GM18868 (cell line): ENCODE measurements at regions not wholly inside any gene's neighbourhood (a gene's known extent, or its start where the extent isn't known, plus 50 kb on each side); places are given as distances from the start of the nearest gene placed in this dataset.
"Not testable (repeated sequence)": the region's sequence is repeated elsewhere in the genome, so short reads cannot be mapped to it uniquely, and the experiment has no call there.

Experiments used
- ATAC-seq: cut with Tn5 transposase; IDR thresholded peaks from one replicate; pipeline ENCODE4 v1.9.1; 2021; ENCODE audit warnings: mild to moderate bottlenecking, moderate library complexity; ENCODE audit not compliant: unreplicated experiment

DNA sequence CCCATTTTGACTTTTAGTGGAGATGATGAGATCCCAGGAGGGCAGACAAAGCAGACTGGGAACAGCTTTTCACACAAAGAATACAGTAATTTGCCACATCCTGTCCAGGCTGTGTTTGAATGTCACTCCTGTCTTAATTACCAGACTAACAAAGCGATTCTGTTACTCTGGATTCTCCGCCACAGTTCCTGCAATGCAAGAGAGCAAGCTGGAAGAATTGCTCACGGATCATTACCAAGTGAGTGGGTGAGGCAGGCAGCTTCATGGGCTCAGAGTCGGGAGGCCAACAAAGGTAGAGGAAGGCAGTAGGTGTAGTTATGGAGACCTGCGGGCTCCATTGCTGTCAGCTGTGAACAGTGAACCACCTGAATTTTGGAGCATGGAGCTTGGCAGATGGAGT lies 250.5 kb upstream of the ATP5MC3 start:
- ATAC-seq: no peak

DNA sequence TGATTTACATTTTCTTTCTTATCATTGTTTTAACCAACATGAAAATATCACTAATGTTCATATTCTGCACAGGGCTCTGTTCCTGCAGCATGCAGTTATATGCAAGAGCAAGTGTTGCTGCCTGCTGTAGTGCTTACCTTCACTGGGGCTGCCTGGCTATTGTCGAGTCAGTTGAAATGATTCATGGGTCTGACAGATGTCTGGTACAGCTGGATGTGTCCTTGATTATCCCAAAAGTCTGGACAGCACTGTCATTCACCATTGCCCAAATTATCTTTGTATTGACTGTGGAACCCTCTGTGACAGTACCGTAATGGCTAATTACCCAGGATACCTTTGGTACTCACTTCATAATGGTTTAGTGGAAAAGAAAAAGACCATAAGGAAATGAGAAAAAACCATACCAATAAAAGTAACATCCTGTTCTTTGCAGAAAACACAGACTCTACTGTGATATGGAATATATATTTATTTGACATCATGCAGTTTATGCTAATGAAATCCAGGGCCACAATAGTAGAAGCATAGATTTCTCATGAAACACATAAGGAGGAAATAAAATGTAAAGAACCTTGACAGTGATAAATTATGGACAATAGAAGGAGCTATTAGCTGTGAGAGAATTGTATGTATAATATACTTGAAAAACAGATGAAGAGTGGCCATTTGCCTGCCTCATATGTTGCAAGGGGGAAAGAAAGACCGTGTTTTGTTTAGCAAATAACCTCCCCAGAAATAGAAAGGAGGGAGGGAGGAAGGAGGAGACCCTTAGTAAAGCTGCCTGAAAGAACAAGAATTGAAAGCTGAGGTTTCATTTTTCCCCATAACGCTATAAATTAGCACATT lies 249.8 kb upstream of the ATP5MC3 start:
- no peak for ATAC-seq

DNA sequence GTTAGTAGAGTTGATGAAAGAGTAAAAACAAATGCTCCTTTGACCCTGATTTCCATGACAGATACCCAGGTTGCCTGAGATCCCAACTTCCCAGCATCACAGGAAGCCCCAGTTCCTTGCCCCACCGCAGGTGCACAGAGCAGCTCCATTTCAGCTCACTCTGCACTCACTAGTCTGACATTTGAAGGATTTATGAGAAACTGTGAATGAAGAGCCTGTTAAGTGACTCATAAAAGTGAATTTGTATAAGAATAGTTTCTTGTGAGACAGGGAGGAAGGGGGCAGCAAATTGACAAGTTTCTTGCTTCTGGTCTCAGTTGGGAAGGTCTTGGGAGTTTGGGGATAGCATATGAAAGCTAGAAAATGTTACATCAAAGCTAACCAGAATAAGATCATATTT lies 248.7 kb upstream of the ATP5MC3 start:
- no peak for ATAC-seq

DNA sequence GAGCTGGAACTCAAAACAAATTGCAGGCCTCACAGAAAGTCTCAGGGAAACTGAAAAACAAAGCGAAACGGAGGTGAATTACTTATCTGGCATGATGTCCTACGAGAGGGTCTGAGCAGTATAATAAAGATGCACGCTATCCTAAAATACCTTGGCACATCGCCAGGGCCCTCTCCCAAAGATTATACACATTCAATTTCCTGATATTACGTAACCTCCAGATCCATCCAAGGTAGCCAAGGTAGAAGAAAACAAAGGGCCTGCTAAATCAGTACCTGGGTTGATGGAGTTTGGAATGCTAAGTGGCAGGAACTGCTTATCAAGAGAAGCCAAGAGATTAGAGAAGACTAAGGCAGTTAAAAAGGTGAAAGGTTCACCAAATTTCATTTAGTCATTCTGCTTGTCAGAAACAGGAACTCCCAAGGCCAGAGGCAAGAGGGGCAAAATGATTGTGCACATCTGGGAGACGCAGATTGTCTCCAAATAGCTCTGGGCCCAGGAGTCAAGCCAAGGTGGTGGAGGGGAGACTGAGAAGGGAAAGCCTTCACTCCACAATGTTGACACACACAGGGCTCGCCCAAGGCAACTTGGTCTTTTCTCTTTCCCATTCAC lies 236.8 kb upstream of the ATP5MC3 start:
- ATAC-seq: no peak

DNA sequence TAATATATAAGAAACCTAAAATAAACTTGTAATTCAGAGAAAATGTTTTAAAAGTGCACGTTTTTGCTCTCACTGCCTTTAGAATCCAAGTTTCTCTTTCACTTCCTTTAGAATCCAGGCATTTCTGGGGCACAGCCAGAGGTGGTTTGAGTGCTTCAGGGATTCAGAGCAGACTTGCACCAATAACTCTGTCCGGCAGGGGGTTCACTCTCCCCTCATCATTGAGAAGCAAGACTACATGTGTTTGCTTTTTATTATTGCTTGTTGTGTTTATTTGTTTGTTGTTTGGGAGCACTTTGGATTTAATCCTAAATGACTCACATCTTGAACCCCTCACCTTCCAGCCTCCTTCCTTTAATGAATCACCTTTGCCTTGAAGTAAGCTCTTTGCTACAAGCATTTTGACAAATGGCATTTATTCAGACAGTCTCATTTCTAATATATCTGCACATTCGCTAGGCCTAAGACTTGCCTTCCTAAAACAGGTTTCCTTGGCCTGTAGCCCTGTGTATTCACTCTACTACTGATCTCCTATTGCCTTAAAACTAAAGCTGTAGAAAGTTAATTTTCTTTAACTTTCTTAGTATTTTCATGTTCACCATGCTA lies 233.5 kb upstream of the ATP5MC3 start:
- ATAC-seq: peak; percentile 84

DNA sequence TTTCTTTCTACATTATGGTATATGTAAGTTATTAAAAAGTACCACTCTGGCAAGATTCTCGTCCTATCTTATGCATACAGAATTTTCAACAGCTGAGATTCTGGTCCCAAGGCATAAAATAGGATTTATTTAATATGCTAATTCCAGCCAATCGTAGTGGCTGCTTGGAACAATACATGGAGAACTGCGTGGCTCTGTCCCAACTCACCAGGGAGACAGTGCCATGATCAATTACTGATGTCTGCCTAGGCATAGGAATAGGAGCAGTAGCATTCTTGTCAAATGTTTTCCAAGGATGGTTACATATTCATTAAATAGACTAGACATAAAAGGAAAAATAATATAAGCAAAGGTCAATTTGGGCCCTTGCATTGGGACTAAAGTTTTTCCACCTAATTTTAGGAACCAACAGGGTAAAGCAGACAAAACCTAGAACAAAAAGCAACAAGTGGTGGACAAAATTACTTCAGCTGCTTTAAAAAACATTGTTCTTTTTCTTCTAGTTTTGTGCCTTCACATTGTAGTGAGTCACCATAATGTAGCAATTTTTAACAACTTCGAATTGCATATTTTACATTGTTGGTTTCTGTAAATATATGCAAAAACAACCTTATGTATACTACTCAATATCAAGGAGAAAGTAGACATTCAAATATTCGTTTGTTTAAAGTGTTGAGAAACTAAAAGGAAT lies 232.8 kb upstream of the ATP5MC3 start:
- no peak for ATAC-seq

DNA sequence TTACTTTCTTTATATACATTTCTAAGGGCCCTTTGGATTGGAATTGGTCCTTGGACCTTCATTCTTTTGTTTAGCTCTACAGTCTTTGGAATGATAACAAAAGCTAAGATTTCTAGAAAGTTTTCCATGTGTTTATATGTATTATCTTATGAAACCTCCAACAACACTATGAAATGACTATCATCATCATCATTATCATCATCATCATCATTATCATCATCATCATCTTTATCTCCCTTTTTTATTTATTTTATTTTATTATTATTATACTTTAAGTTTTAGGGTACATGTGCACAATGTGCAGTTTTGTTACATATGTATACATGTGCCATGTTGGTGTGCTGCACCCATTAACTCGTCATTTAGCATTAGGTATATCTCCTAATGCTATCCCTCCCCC lies 229.4 kb upstream of the ATP5MC3 start:
- ATAC-seq: not testable (repeated sequence)

DNA sequence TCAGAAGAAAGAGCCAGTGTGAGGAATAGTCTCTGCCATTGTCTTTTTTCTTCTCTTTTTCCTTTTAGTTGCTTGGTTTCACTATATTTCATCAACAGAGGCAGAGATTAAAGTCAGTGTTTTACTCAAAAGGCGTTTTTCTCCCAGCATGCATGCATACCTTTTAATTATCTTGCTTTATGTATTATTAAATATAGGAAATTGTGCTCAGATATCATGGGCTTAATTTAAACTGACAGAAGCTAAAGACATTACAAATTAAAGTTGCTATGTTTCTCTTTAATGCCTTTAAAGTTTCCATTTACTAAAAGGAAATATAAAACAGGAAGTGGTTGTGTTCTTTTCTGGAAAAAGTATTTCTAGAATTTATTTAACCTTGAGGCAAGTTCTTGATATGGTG lies 223.3 kb upstream of the ATP5MC3 start:
- no peak for ATAC-seq

DNA sequence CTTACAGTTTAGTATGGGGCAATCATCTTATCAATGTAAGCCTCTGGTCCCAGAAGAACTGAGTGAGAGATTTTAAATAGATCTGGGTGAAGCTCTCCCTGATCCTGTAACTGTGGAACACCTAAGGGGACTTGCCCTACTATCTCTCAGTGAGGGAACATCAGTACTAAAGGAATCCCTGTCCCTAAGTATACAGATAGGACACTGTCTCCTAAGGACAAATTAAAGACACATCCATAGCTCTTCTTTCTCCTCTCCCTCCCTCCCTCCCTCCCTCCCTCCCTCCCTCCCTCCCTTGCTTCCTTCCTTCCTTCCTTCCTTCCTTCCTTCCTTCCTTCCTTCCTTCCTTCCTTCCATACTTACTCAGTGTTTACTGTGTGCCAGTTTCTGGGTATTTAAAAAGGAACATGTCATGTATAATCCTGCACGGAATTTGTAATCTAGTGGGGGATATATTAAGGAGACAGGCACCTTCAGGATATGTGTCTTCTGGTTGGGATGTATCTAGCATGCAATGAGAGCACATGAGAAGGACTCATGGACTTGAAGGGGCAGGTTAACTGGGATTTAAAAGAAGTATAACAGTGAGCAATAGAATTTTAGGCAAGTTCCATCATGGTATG lies 222.2 kb upstream of the ATP5MC3 start:
- no peak for ATAC-seq

DNA sequence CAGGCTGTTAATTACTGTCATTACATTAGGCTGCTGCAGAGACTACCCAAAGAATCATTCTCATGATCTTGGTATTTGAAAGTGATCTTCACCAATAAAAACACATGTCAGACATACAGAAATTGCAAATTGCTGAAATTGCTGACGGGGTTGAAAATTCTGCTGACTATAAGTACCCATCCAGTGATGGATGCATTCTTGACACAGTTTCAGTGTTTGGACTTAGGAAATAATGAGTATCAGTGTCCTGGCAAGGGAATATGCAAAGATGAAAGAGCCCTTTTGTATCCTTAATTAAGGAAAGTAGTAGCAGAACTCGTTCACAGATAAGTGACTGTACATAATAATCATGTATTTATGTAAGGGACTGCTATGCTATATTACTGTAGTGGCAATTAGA lies 221.1 kb upstream of the ATP5MC3 start:
- ATAC-seq: no peak

DNA sequence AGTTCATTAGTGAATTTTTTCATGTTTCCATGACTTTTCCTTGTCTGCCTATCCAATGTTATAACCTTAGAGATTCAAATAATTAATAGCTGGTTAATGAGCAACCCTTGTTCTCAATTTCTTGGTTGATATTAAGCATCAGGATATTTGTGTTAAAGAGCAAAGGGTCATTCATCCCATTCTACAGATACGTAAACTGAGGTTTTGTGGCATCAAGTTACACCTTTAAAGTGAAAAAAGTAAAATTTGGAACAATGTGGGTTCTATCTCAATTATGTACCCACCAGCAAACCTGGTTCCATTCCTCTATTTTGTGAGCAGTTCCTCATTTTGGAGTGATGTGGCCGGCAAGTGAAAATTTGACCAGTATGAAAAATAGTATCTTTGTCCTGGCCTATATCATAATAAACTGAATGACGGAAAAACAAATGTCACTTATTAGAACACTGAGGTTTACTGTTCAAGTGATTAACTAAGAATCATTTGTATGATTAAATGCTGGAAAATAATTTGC lies 220.5 kb upstream of the ATP5MC3 start:
- ATAC-seq: no peak

DNA sequence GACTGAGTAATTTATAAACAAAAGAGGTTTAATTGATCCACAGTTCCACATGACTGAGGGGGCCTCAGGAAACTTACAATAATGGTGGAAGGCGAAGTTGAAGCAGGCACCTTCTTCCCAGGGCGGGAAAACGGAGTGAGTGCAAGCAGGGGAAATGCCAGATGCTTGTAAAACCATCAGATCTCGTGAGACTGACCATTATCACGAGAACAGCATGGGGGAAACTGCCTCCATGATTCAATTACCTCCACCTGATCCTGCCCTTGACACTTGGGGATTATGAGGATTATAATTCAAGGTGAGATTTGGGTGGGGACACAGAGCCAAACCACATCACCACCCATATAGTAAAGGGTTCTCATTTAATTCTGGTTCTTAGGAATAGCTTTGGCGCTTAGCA lies 219.5 kb upstream of the ATP5MC3 start:
- ATAC-seq: no peak

DNA sequence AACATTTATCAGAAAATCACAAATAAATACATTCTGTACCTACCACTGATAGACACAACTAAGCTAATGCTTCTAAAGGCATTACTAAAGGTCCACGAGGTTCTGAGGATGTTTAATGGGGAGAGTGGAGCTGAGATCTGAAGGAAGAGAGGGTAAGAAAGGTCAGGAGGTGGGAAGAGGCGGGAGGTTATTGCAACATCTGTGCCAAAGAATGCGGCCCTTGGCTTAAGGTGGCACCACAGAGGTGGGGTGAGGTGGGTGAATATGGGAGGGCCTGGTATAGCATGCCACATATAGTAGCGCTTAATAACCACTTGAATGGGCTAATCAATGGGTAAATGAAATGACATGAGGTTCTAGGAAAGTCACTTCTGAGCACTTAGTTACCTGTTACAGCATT lies 217.8 kb upstream of the ATP5MC3 start:
- ATAC-seq: no peak

DNA sequence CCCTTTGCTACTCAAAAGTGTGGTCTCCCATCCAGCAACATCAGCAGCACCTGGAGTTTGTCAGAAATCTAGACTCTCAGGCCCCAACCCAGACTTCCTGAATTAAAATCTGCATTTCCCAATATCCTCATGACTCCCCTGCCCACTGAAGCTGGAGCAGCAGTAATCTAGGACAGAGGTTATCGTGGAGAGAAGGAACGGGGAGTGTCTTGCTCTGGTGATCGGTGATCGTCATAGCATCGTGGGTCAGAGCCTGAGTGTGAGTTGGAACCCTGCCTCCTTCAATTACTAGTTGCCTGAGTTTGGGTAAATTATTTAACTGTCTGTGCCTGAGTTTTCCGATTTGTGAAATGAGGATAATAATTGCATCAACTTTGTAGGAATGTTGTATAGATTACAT lies 217.3 kb upstream of the ATP5MC3 start:
- ATAC-seq: no peak

DNA sequence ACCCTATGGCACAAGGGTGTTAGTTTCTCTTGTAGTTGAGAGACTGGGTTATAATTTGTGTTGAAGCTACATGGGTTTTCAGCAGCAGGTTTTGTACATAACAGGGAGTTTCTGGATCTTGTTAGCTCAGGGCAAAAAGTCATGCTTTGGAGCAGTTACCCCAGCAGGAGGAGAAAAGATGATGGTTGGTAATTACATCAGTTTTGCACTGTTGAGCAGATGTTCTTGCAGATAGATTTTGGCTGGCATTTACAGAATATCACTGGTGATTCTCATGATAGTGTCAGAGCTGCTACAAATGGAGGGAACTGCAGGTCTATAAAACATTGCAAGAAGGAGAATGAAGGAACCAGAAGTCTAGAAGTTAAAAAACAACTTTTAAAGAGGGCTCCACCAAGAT lies 215.2 kb upstream of the ATP5MC3 start:
- no peak for ATAC-seq

DNA sequence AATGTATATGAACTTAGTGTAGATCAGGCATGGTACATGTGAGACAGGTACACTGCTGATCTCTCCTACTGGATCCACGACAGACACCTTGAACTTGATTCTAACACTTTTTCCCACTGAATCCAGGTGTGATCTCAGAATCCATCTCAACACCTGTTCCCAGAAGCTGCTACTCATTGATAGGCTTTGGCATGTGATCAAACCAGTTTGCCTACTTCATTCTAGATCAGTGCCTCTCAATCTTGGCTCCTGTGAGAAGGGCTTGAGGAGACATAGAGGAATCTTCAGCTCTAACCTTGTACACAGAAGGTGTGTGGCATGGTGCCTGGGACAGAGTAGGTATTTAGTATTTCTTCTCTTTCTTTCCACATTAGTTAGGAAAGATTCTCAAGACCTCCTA lies 212.3 kb upstream of the ATP5MC3 start:
- ATAC-seq: no peak

DNA sequence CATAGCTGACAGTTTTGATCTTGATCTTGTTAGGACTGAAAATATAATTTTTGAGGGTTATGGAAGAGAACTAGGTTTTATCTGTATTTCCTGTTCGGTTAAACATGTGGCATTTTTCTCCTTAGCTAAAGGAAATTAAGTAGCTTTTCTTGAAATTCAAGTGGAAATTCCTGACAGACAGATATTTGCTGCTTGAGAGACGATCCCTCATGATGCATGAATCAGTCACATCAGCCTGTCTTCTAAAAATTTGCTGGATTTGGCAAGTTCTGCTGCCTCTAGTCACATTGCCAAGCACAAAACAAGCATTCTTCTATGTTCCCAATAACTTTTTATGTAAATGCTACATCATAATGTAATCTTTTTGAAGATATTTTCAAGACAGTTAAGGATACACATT lies 201.8 kb upstream of the ATP5MC3 start:
- no peak for ATAC-seq

DNA sequence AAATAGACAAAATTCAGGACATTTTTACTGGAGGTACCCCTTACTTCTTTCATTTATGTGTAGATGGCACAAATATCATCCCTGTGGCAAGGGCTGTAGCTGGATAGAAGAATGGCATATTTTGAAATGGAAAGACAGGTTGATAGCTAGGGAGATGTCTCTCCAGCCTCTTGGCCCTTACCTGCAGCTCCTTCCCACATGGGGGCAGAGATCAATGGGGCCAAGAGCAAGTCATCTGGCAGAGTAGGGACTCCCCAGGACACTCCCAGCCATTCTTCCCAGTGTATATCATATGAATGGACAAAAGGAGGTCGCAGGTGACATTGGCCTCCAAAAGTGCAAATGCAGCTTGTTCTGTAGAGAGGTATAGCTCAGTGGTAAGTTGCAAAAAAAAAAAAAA lies 192.2 kb upstream of the ATP5MC3 start:
- no peak for ATAC-seq

DNA sequence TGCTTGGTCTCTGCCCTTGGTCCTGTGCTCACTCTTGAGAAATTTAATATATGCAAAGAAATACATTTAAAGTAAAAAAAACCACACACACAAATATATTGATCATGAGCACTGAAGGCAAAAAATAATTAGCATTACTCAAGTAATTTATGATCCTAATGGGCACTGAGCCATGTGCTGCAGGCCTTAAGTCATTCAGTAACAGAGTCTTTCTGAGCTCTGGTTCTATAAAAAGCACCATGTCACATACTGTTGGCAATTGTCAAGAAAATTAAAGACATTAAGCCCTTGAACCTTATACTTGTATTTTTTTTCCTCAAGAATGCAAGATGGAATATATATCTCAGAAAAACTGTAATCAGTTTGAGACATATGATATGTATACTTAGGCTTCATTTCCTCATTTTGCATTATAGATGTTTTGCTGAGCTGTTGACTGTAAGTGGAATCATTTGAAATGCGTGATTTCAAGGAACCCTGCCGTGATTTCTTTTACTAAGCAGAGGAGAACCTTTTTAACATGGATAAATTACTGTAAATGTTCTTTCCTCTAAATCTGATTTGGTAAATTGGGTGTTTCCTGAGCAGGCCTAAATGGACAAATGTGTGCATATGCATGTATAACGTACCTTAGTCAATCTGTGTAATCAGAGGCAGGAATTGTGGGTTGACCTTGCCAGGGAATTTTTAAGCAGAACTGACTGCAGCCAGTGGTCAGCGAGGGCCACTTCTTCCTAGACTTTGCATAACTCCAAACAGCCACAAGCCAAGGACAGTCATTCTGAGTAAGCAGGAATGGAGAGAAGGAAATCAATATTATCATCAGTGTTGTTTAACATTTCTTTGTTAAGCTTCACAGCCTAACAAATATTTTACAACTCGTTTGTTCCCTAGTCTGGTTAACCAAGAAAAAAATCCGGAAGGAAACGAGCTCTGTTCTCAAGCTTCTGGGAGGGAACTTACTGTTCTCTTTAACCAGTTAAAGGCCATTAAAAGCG lies 191.5 kb upstream of the ATP5MC3 start:
- ATAC-seq: no peak

DNA sequence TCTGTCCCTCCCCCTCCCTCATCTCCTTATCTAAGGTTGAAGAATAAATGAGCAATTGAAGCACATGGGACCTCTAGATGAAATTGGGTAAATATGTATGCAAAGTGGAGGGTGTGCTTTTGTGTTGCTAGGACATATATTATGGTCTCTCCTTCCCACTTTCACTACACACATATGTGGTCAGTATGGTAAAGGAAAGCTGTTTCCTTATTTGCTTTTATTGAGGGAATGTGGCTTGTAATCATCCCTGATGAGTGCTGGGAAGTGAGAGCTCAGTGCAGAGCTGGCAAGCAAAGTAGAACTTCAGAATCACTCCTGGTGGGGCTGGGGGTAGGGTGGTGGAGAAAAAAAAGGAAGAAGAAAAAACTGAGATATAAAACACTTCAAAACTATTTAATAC lies 189.9 kb upstream of the ATP5MC3 start:
- ATAC-seq: no peak
